GM10266 (cell line): ENCODE measurements at regions not wholly inside any gene's neighbourhood (a gene's known extent, or its start where the extent isn't known, plus 50 kb on each side); places are given as distances from the start of the nearest gene placed in this dataset.

ENCODE experiments used
- DNase-seq: peaks from one replicate; pipeline ENCODE4 v3.0.0; 2012; ENCODE audit errors: extremely low spot score
- CTCF ChIP-seq: IDR thresholded peaks from 2 replicates; pipeline ENCODE4 v1.5.1; 2012; ENCODE audit warnings: mild to moderate bottlenecking, low read depth; ENCODE audit not compliant: control insufficient read depth, insufficient read depth; ENCODE audit errors: missing control alignments

- no peak for TF ChIP-seq CTCF
- no peak for DNase-seq
Measured at GRCh38 chr2:236434593-236434992, 135.0 kb upstream of the ACKR3 start.

GRCh38 chr2:236440110-236440881 is 129.3 kb upstream of the ACKR3 start:
- no peak for DNase-seq
- TF ChIP-seq CTCF = no peak

- DNase-seq = no peak
- no peak for TF ChIP-seq CTCF
Measured at GRCh38 chr2:236444187-236444586, 125.4 kb upstream of the ACKR3 start.

GRCh38 chr2:236445678-236446077 is 123.9 kb upstream of the ACKR3 start:
- DNase-seq = no peak
- TF ChIP-seq CTCF = no peak

GRCh38 chr2:236446521-236446920 is 123.1 kb upstream of the ACKR3 start:
- no peak for DNase-seq
- no peak for TF ChIP-seq CTCF

GRCh38 chr2:236449167-236449761 is 120.4 kb upstream of the ACKR3 start:
- no peak for TF ChIP-seq CTCF
- DNase-seq = no peak

- TF ChIP-seq CTCF = no peak
- no peak for DNase-seq
Measured at GRCh38 chr2:236452238-236452637, 117.4 kb upstream of the ACKR3 start.
